ENCODE measurements at regions not wholly inside any gene's neighbourhood (a gene's known extent, or its start where the extent isn't known, plus 50 kb on each side); places are given as distances from the start of the nearest gene placed in this dataset.

- no peak for TF ChIP-seq CTCF (IDR thresholded peaks at IDR 0.05)
- no peak for TF ChIP-seq POLR2AphosphoS5 (IDR thresholded peaks at IDR 0.05)
- TF ChIP-seq POLR2A (IDR thresholded peaks at IDR 0.05; ENCODE audit: low read depth), result no peak
- TF ChIP-seq EP300 (IDR thresholded peaks at IDR 0.05), result no peak
Observed at GRCh38 chr18:5678779-5679406, 135.1 kb upstream of the EPB41L3 start.

All from esophagus muscularis mucosa (tissue), 4 donors.